ENCODE measurements at regions not wholly inside any gene's neighbourhood (a gene's known extent, or its start where the extent isn't known, plus 50 kb on each side); places are given as distances from the start of the nearest gene placed in this dataset.

DNA sequence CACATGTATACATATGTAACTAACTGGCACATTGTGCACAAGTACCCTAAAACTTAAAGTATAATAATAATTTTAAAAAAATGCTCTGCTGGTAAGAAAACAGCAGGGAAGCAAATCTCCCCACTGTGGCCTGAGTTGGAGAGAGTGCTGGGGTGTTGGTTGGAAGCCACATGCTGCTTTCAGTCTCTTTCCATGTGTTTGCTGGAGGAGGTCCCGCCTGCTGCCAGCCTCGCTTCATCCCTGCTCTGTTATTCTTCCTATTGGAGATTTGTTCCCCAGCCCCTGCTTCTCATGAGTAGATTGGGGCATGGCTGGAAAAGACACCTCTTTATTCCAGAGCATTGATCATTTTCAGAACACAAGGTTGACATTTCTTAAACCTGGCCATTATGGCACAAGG lies 230.5 kb downstream of the FGF9 start:
- no peak overlapping the region for H3K23ac ChIP-seq (ENCODE audit: low read depth, low read length)
- no peak overlapping the region for H4K91ac ChIP-seq (ENCODE audit: insufficient read depth, low read depth, low read length)
- no peak overlapping the region for H2BK15ac ChIP-seq (ENCODE audit: low read depth, low read length)
- dilution Hi-C loops (cut with HindIII; ENCODE audit: low sequenced_read_pairs, unreplicated experiment) (no loop called here), in situ Hi-C loops (cut with MboI; ENCODE audit: low sequenced_read_pairs) (no loop called here), intact Hi-C loops (cut with micrococcal nuclease) (no loop called here)
- no peak overlapping the region for H3K4ac ChIP-seq (ENCODE audit: low read depth, low read length)
- no peaks in the 10 kb centered on the region for H4K20me1 ChIP-seq (ENCODE audit: insufficient read depth, low read length)
- no peak overlapping the region for H3K18ac ChIP-seq (ENCODE audit: low read depth, low read length)
- 0 out of 2 replicates have a peak, but pooled peaks cover 6% of the 10 kb centered on the region for H3K9me1 ChIP-seq (ENCODE audit: insufficient read depth, low read length)
- no peak overlapping the region for H4K5ac ChIP-seq (ENCODE audit: low read depth, low read length)
- BruUV-seq (replicated peaks) = no TSS peak
- H4K8ac ChIP-seq (ENCODE audit: low read depth in 2 of 2, low read length in 2 of 2) = no peak overlapping the region
- H3K27me3 ChIP-seq (ENCODE audit: control insufficient read depth, insufficient read depth, low read length) = no peaks in the 10 kb centered on the region
- no peak overlapping the region for H3K4me2 ChIP-seq (ENCODE audit: low read depth, low read length)
- no peaks in the 10 kb centered on the region for H3K9me3 ChIP-seq (ENCODE audit: control insufficient read depth, insufficient read depth, low read length)
- no peak overlapping the region for H3K56ac ChIP-seq (ENCODE audit: extremely low read depth, insufficient read depth, low read length)
- ChIA-PET CTCF (no interaction called here), POLR2A (ENCODE audit: unreplicated experiment) (no interaction called here)
- ATAC-seq (ENCODE audit: low read depth) (no peak), DNase-seq (no peak)
- H2BK120ac ChIP-seq (ENCODE audit: low read depth, low read length) = no peak overlapping the region
- H2AK5ac ChIP-seq (ENCODE audit: low read depth, low read length) = no peak overlapping the region
- WGBS, 2 experiments (ENCODE audit: extremely low coverage in 2 of 2, insufficient read length in 1 of 2) = no CpG with 5 or more reads among the region's 2 CpGs
- H3K79me1 ChIP-seq (ENCODE audit: low read depth in 1 of 2, low read length in 2 of 2) = no peaks in the 10 kb centered on the region
- H3K9ac ChIP-seq (ENCODE audit: low read depth, low read length) = no peak overlapping the region
- H2AFZ ChIP-seq (replicated peaks; ENCODE audit: low read length, poor library complexity) = no peak overlapping the region
- peaks cover 7% of the 10 kb centered on the region; the same call in 1 of the 2 replicates for H3K4me1 ChIP-seq (ENCODE audit: control insufficient read depth, insufficient read depth, low read length)
- no peak overlapping the region for H2BK5ac ChIP-seq (ENCODE audit: low read depth, low read length, poor library complexity, severe bottlenecking)
- H3K4me3 ChIP-seq (ENCODE audit: insufficient read depth, low read depth, low read length) = no peak overlapping the region
- H3K14ac ChIP-seq (replicated peaks; ENCODE audit: low read depth, low read length) = no peak overlapping the region
- no peak overlapping the region for H2BK20ac ChIP-seq (ENCODE audit: low read depth, low read length)
- TF ChIP-seq RAD21 (IDR thresholded peaks at IDR 0.05; ENCODE audit: low read length) (no peak), BHLHE40 (IDR thresholded peaks at IDR 0.05; ENCODE audit: low read depth, low read length) (no peak), FOS (IDR thresholded peaks at IDR 0.05; ENCODE audit: low read depth, low read length) (no peak), MXI1 (IDR thresholded peaks at IDR 0.05; ENCODE audit: borderline replicate concordance, low read depth, low read length) (no peak), RCOR1 (IDR thresholded peaks at IDR 0.05; ENCODE audit: insufficient replicate concordance, low read length) (no peak), NFE2L2 (IDR thresholded peaks at IDR 0.05; ENCODE audit: low read depth, low read length) (no peak), SMC3 (IDR thresholded peaks at IDR 0.05; ENCODE audit: low read depth, low read length) (no peak), POLR2A (IDR thresholded peaks at IDR 0.05; ENCODE audit: low read depth, low read length) (no peak), RFX5 (IDR thresholded peaks at IDR 0.05; ENCODE audit: low read depth, low read length) (no peak)
- TF ChIP-seq, protein P1, sequence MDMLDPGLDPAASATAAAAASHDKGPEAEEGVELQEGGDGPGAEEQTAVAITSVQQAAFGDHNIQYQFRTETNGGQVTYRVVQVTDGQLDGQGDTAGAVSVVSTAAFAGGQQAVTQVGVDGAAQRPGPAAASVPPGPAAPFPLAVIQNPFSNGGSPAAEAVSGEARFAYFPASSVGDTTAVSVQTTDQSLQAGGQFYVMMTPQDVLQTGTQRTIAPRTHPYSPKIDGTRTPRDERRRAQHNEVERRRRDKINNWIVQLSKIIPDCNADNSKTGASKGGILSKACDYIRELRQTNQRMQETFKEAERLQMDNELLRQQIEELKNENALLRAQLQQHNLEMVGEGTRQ (IDR thresholded peaks at IDR 0.05; ENCODE audit: low read depth, low read length) = no peak
- no peak overlapping the region for H3K27ac ChIP-seq (ENCODE audit: insufficient read depth, low read length)
- no peak overlapping the region for H2AK9ac ChIP-seq (replicated peaks; ENCODE audit: low read depth, low read length, poor library complexity)
- no peaks in the 10 kb centered on the region for H3K36me3 ChIP-seq (ENCODE audit: control insufficient read depth, insufficient read depth, low read length)
